KMS-11 (cell line): ENCODE measurements at regions not wholly inside any gene's neighbourhood (a gene's known extent, or its start where the extent isn't known, plus 50 kb on each side); places are given as distances from the start of the nearest gene placed in this dataset.

Experiments used
- H2AFZ ChIP-seq: fragments of 200-600 bp; sonication (generic); 2 replicates; pipeline ENCODE4 v1.6.1; 2016; ENCODE audit warnings: antibody characterized with exemption, mixed run types, low read depth
- H3K27ac ChIP-seq: fragments of 200-600 bp; sonication (generic); 2 replicates; pipeline ENCODE4 v1.6.1; 2016; ENCODE audit warnings: mild to moderate bottlenecking, mixed run types
- H3K27me3 ChIP-seq: fragments of 200-600 bp; sonication (generic); 2 replicates; pipeline ENCODE4 v1.6.1; 2017; ENCODE audit warnings: mild to moderate bottlenecking, low read depth, mixed run types, moderate library complexity; ENCODE audit not compliant: insufficient read depth
- H3K36me3 ChIP-seq: fragments of 200-600 bp; sonication (generic); 2 replicates; pipeline ENCODE4 v1.6.1; 2017; ENCODE audit warnings: mild to moderate bottlenecking, mixed run types; ENCODE audit not compliant: insufficient read depth
- H3K4me1 ChIP-seq: fragments of 200-600 bp; sonication (generic); 2 replicates; pipeline ENCODE4 v1.6.1; 2016; ENCODE audit warnings: mild to moderate bottlenecking, low read depth, mixed run types; ENCODE audit not compliant: poor library complexity, severe bottlenecking
- H3K4me2 ChIP-seq: fragments of 200-600 bp; sonication (generic); 2 replicates; pipeline ENCODE4 v1.7.0; 2016; ENCODE audit warnings: mild to moderate bottlenecking, mixed run types
- H3K4me3 ChIP-seq: fragments of 200-600 bp; sonication (generic); IDR thresholded peaks from 2 replicates; pipeline ENCODE4 v1.6.1; 2017; ENCODE audit warnings: low read depth, low read length, mixed read lengths; ENCODE audit not compliant: insufficient read depth
- H3K79me2 ChIP-seq: fragments of 200-600 bp; sonication (generic); 2 replicates; pipeline ENCODE4 v1.6.1; 2016; ENCODE audit warnings: low read depth, mixed run types; ENCODE audit not compliant: insufficient read depth
- H3K9ac ChIP-seq: fragments of 200-600 bp; sonication (generic); 2 replicates; pipeline ENCODE4 v1.6.1; 2016; ENCODE audit warnings: mild to moderate bottlenecking, mixed run types
- H4K20me1 ChIP-seq: fragments of 200-600 bp; sonication (generic); 2 replicates; pipeline ENCODE4 v1.6.1; 2016; ENCODE audit warnings: mild to moderate bottlenecking, mixed run types; ENCODE audit not compliant: insufficient read depth
- TF ChIP-seq, protein P1 (sequence below): fragments of 200-600 bp; sonication (generic); conservative IDR thresholded peaks from 2 replicates; pipeline ENCODE4 v1.6.1; 2017; ENCODE audit warnings: low read depth, mild to moderate bottlenecking, antibody characterized with exemption, low read length, moderate library complexity, mixed read lengths

DNA sequence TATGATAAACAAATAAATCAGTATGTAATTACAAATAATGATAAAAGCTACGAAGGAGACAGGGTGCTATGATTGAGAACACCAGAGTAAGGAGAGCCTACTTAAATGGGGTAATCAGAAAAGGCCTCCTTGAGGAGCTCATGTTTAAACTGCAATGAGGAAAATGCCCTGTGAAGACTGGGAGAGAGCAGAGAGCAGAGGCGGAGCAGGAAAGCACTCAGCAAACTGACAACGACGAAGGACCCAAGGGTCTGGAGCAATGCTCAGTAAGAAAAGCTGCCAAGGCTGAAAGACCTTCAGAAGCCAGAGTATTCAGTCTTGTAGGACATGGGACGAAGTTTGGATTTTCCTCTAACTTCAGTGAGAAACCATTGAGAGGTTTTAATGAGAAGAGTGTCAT, 114.2 kb upstream of the PLEKHA5 start:
- H3K27me3 ChIP-seq, result no peaks in the 10 kb centered on the region
- no peak overlapping the region for H3K9ac ChIP-seq
- H2AFZ ChIP-seq, result no peak overlapping the region
- TF ChIP-seq, protein P1, sequence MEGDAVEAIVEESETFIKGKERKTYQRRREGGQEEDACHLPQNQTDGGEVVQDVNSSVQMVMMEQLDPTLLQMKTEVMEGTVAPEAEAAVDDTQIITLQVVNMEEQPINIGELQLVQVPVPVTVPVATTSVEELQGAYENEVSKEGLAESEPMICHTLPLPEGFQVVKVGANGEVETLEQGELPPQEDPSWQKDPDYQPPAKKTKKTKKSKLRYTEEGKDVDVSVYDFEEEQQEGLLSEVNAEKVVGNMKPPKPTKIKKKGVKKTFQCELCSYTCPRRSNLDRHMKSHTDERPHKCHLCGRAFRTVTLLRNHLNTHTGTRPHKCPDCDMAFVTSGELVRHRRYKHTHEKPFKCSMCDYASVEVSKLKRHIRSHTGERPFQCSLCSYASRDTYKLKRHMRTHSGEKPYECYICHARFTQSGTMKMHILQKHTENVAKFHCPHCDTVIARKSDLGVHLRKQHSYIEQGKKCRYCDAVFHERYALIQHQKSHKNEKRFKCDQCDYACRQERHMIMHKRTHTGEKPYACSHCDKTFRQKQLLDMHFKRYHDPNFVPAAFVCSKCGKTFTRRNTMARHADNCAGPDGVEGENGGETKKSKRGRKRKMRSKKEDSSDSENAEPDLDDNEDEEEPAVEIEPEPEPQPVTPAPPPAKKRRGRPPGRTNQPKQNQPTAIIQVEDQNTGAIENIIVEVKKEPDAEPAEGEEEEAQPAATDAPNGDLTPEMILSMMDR, result no peak
- H3K4me1 ChIP-seq, result no peaks in the 10 kb centered on the region
- no peak overlapping the region for H3K27ac ChIP-seq
- no peak overlapping the region for H3K4me2 ChIP-seq
- H3K36me3 ChIP-seq, result no peaks in the 10 kb centered on the region
- H3K4me3 ChIP-seq, result no peak overlapping the region
- no peaks in the 10 kb centered on the region for H4K20me1 ChIP-seq
- H3K79me2 ChIP-seq, result no peaks in the 10 kb centered on the region

DNA sequence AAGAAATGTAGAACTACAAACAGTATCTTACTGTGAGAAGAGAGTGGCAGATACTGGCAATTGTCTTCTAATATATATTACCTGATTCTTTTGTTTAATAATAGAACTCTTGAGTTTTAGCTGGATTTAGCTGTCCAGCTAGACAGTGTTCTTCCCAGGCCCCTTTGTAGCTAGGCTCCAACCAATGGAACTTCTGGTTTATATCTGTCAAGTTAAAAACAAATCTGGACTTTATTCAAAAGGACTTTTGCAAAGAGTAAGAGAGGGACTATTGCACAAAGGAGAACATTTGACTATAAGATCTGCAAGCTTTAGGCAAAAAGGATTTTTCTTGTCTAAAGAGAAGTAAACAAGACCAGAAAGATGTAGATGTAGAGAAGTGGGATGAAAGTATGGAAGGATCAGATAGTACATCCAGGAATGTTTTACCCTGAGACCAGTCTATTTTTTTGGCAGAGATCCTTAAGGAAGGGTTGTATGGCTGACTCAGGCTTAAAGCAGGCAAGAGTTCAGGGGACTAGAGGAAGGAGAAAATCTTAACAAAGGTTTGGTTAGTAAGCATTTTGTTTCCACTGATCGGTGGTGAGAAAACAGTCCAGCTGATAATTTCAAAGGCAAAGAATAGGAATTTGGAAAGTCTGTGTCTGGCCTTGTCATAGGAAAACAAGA, 111.1 kb upstream of the PLEKHA5 start:
- Histone ChIP-seq H2AFZ (no peak overlapping the region), H3K4me2 (no peak overlapping the region)

GRCh38 chr12:19021240-19021639, 108.3 kb upstream of the PLEKHA5 start:
- TF ChIP-seq, protein P1, result no peak
- H3K4me3 ChIP-seq, result no peak overlapping the region

More for the DNA sequence above, 111.1 kb upstream of the PLEKHA5 start:
- Histone ChIP-seq H3K36me3 (no peaks in the 10 kb centered on the region), H3K4me3 (no peak overlapping the region), H3K9ac (no peak overlapping the region), H3K79me2 (no peaks in the 10 kb centered on the region), H3K4me1 (no peaks in the 10 kb centered on the region), H3K27ac (no peak overlapping the region), H3K27me3 (no peaks in the 10 kb centered on the region), H4K20me1 (no peaks in the 10 kb centered on the region)
- TF ChIP-seq, protein P1, result no peak

GRCh38 chr12:19021646-19022045, 107.9 kb upstream of the PLEKHA5 start:
- Histone ChIP-seq H3K4me2 (no peak overlapping the region), H3K36me3 (no peaks in the 10 kb centered on the region), H3K9ac (no peak overlapping the region), H3K4me3 (no peak overlapping the region), H4K20me1 (no peaks in the 10 kb centered on the region), H2AFZ (no peak overlapping the region), H3K27me3 (no peaks in the 10 kb centered on the region), H3K27ac (no peak overlapping the region), H3K79me2 (no peaks in the 10 kb centered on the region), H3K4me1 (no peaks in the 10 kb centered on the region)
- TF ChIP-seq, protein P1, result no peak

More at GRCh38 chr12:19021240-19021639, 108.3 kb upstream of the PLEKHA5 start:
- no peak overlapping the region for H3K9ac ChIP-seq
- no peak overlapping the region for H3K4me2 ChIP-seq
- H3K79me2 ChIP-seq, result no peaks in the 10 kb centered on the region
- no peaks in the 10 kb centered on the region for H3K4me1 ChIP-seq
- H4K20me1 ChIP-seq, result no peaks in the 10 kb centered on the region
- no peak overlapping the region for H3K27ac ChIP-seq
- H3K36me3 ChIP-seq, result no peaks in the 10 kb centered on the region
- no peaks in the 10 kb centered on the region for H3K27me3 ChIP-seq
- no peak overlapping the region for H2AFZ ChIP-seq
